Esophagus squamous epithelium (tissue), 5 donors: ENCODE measurements at regions not wholly inside any gene's neighbourhood (a gene's known extent, or its start where the extent isn't known, plus 50 kb on each side); places are given as distances from the start of the nearest gene placed in this dataset.
A peak's percentile ranks its signal among the peaks of the same experiment; 100 is the strongest.

Experiments
- DNase-seq: peaks from one replicate; lab custom pipeline; 2025; lab: John Stamatoyannopoulos, UW
- H3K27ac ChIP-seq, 4 donors: fragments of 200-600 bp; sonication (generic); one replicate each; pipeline ENCODE4 v1.5.1; 2016 to 2019; ENCODE audit warnings: mild to moderate bottlenecking in 1 of 4
- H3K27me3 ChIP-seq, 4 donors: fragments of 200-600 bp; sonication (generic); 1 replicate in 3 of 4; 2 replicates in 1 of 4; pipeline versions ENCODE4 v1.5.1 to v1.6.0; 2017 to 2021; ENCODE audit warnings: antibody characterized with exemption in 1 of 4
- H3K36me3 ChIP-seq, 3 donors: fragments of 200-600 bp; sonication (generic); one replicate each; pipeline ENCODE4 v1.5.1; 2016 to 2019
- H3K4me1 ChIP-seq, 3 donors: fragments of 200-600 bp; sonication (generic); one replicate each; pipeline ENCODE4 v1.5.1; 2017 to 2019
- H3K4me3 ChIP-seq, 4 donors: fragments of 200-600 bp; sonication (generic); 1 replicate in 3 of 4; 2 replicates in 1 of 4; pipeline ENCODE4 v1.5.1; 2016 to 2019; ENCODE audit warnings: mild to moderate bottlenecking in 2 of 4, moderate library complexity in 1 of 4
- H3K9me3 ChIP-seq, 3 donors: fragments of 200-600 bp; sonication (generic); one replicate each; pipeline ENCODE4 v1.5.1; 2016 to 2019
- CTCF ChIP-seq, 6 experiments: fragments of 450-650 bp in 4 of 6; fragments of 200-600 bp in 2 of 6; sonication (generic) in 2 of 6; IDR thresholded peaks; one replicate each; pipeline ENCODE4 v1.5.1; 2016 to 2019; ENCODE audit warnings: antibody characterized with exemption in 6 of 6, mild to moderate bottlenecking in 4 of 6, moderate library complexity in 4 of 6
- POLR2A ChIP-seq, 4 donors: fragments of 450-650 bp; IDR thresholded peaks; one replicate each; pipeline ENCODE4 v1.6.1; 2017; ENCODE audit warnings: antibody characterized with exemption in 4 of 4, mild to moderate bottlenecking in 4 of 4, moderate library complexity in 3 of 4
- WGBS, 2 donors: methylation state at CpG; one replicate each; pipeline ENCODE4 v1.1.5; 2018; 5-methylcytosine and 5-hydroxymethylcytosine counted together
- intact Hi-C: fragments of 100-400 bp; cut with DNase I; formaldehyde crosslinking; loops from one replicate; pipeline ENCODE4 v1.15.0; 2022
- donor health status: DM: yes; HTN: yes; CAD: no.

GRCh38 chrX:37926700-37927099 lies 79.3 kb upstream of the DYNLT3 start:
- intact Hi-C loops, result loop anchor here (5.0 kb wide), 1 partner anchor 246 kb away; no protein-coding TSS in a partner anchor
- Histone ChIP-seq H3K9me3 (no peaks in the 10 kb centered on the region), H3K4me3 (no peak overlapping the region), H3K27me3 (no peaks in the 10 kb centered on the region), H3K4me1 (no peaks in the 10 kb centered on the region), H3K27ac (no peak overlapping the region), H3K36me3 (no peaks in the 10 kb centered on the region)
- no peak for DNase-seq
- TF ChIP-seq POLR2A (IDR thresholded peaks at IDR 0.05), result no peak
- peak in 5 of 6 experiments; percentile 43 to 62 (median 49) for TF ChIP-seq CTCF (IDR thresholded peaks at IDR 0.05)
- 0 to 10% methylated on average over 2 of the region's 2 CpGs for WGBS, 2 donors

GRCh38 chrX:37942170-37942569 lies 64.2 kb upstream of the SYTL5 start:
- Histone ChIP-seq H3K36me3 (no peaks in the 10 kb centered on the region), H3K9me3 (no peaks in the 10 kb centered on the region), H3K27ac (no peak overlapping the region), H3K4me3 (no peak overlapping the region), H3K27me3 (no peaks in the 10 kb centered on the region), H3K4me1 (no peaks in the 10 kb centered on the region)
- WGBS, 2 donors, result 57 to 67% methylated on average over 2 of the region's 2 CpGs
- no peak for TF ChIP-seq CTCF (IDR thresholded peaks at IDR 0.05)
- TF ChIP-seq POLR2A (IDR thresholded peaks at IDR 0.05), result no peak
- DNase-seq, result no peak
- intact Hi-C loops, result no loop called here

- intact Hi-C loops, result no loop called here
- H3K9me3 ChIP-seq, result no peaks in the 10 kb centered on the region
- 27 to 39% methylated on average over 4 to 6 of the region's 6 CpGs for WGBS, 2 donors
- H3K4me1 ChIP-seq, result no peaks in the 10 kb centered on the region
- no peak overlapping the region for H3K27ac ChIP-seq
- H3K4me3 ChIP-seq, result no peak overlapping the region
- no peaks in the 10 kb centered on the region for H3K36me3 ChIP-seq
- no peak for TF ChIP-seq POLR2A (IDR thresholded peaks at IDR 0.05)
- no peak for TF ChIP-seq CTCF (IDR thresholded peaks at IDR 0.05)
- no peaks in the 10 kb centered on the region for H3K27me3 ChIP-seq
- no peak for DNase-seq
These were observed 62.6 kb upstream of the SYTL5 start for GRCh38 chrX:37943554-37944344.

- H3K4me1 ChIP-seq, result no peaks in the 10 kb centered on the region
- no peak overlapping the region for H3K27ac ChIP-seq
- no peak for DNase-seq
- no peaks in the 10 kb centered on the region for H3K9me3 ChIP-seq
- no peak for TF ChIP-seq POLR2A (IDR thresholded peaks at IDR 0.05)
- no peak for TF ChIP-seq CTCF (IDR thresholded peaks at IDR 0.05)
- intact Hi-C loops, result no loop called here
- WGBS, 2 donors, result 73% methylated on average over 1 of the region's 1 CpG; no CpG with 5 or more reads in 1 of the 2 donors
- H3K36me3 ChIP-seq, result no peaks in the 10 kb centered on the region
- H3K4me3 ChIP-seq, result no peak overlapping the region
- no peaks in the 10 kb centered on the region for H3K27me3 ChIP-seq
These were observed 60.2 kb upstream of the SYTL5 start for GRCh38 chrX:37946197-37946596.

- no peaks in the 10 kb centered on the region for H3K27me3 ChIP-seq
- no peaks in the 10 kb centered on the region for H3K36me3 ChIP-seq
- TF ChIP-seq POLR2A (IDR thresholded peaks at IDR 0.05) (no peak), CTCF (IDR thresholded peaks at IDR 0.05) (no peak)
- 48 to 56% methylated on average over 3 of the region's 3 CpGs for WGBS, 2 donors
- no peak overlapping the region for H3K27ac ChIP-seq
- H3K4me1 ChIP-seq, result no peaks in the 10 kb centered on the region
- H3K9me3 ChIP-seq, result no peaks in the 10 kb centered on the region
- intact Hi-C loops, result no loop called here
- DNase-seq, result no peak
- H3K4me3 ChIP-seq, result no peak overlapping the region
These were observed 51.1 kb upstream of the SYTL5 start for GRCh38 chrX:37955273-37955672.
